Liver (tissue), 8 donors: ENCODE measurements at regions not wholly inside any gene's neighbourhood (a gene's known extent, or its start where the extent isn't known, plus 50 kb on each side); places are given as distances from the start of the nearest gene placed in this dataset.

ENCODE experiments used
- DNase-seq: peaks from one replicate; pipeline ENCODE4 v3.0.0-alpha.2; 2017; ENCODE audit warnings: low spot score
- H3K27ac ChIP-seq, 2 donors: one replicate each; pipeline ENCODE4 v1.7.0; 2013; ENCODE audit warnings: inconsistent platforms in 2 of 2, low read length in 2 of 2, control low read depth in 1 of 2, low read depth in 1 of 2, mild to moderate bottlenecking in 1 of 2
- H3K27me3 ChIP-seq, 4 donors: one replicate each; pipeline versions ENCODE4 v1.6.1 to v1.7.0; 2013; ENCODE audit warnings: low read length in 3 of 4, inconsistent platforms in 1 of 4, mild to moderate bottlenecking in 1 of 4, moderate library complexity in 1 of 4; ENCODE audit not compliant: control insufficient read depth in 4 of 4, insufficient read depth in 4 of 4
- H3K36me3 ChIP-seq, 4 donors: one replicate each; pipeline versions ENCODE4 v1.6.1 to v1.7.0; 2013; ENCODE audit warnings: low read length in 3 of 4, mild to moderate bottlenecking in 3 of 4, low read depth in 1 of 4, moderate library complexity in 1 of 4; ENCODE audit not compliant: control insufficient read depth in 4 of 4, insufficient read depth in 3 of 4
- H3K4me1 ChIP-seq, 4 donors: one replicate each; pipeline versions ENCODE4 v1.6.1 to v1.7.0; 2013; ENCODE audit warnings: low read length in 3 of 4, mild to moderate bottlenecking in 3 of 4, moderate library complexity in 1 of 4; ENCODE audit not compliant: control insufficient read depth in 4 of 4, insufficient read depth in 4 of 4
- H3K4me3 ChIP-seq, 3 donors: one replicate each; pipeline versions ENCODE4 v1.6.1 to v1.7.0; 2013; ENCODE audit warnings: low read length in 3 of 3, control low read depth in 1 of 3, low read depth in 1 of 3, mild to moderate bottlenecking in 1 of 3
- H3K9ac ChIP-seq, 2 donors: one replicate each; pipeline ENCODE4 v1.7.0; 2013; ENCODE audit warnings: low read length in 2 of 2, mild to moderate bottlenecking in 2 of 2, moderate library complexity in 2 of 2, control low read depth in 1 of 2, low read depth in 1 of 2
- H3K9me3 ChIP-seq, 4 donors: one replicate each; pipeline versions ENCODE4 v1.6.1 to v1.7.0; 2013; ENCODE audit warnings: low read length in 3 of 4; ENCODE audit not compliant: control insufficient read depth in 4 of 4
- EGR1 ChIP-seq, 2 donors: IDR thresholded peaks; 2 replicates each; pipeline ENCODE4 v1.6.1; 2016 to 2018; ENCODE audit warnings: antibody characterized with exemption in 2 of 2, low read depth in 2 of 2
- FOXA1 ChIP-seq: IDR thresholded peaks from 2 replicates; pipeline ENCODE4 v1.6.1; 2016; ENCODE audit warnings: antibody characterized with exemption
- FOXA2 ChIP-seq: IDR thresholded peaks from 2 replicates; pipeline ENCODE4 v1.6.1; 2016; ENCODE audit warnings: antibody characterized with exemption
- GABPA ChIP-seq, 2 donors: IDR thresholded peaks in 1 of 2; conservative IDR thresholded peaks in 1 of 2; 2 replicates each; pipeline ENCODE4 v1.6.1; 2016; ENCODE audit warnings: antibody characterized with exemption in 2 of 2, mild to moderate bottlenecking in 1 of 2, moderate library complexity in 1 of 2
- HNF4G ChIP-seq: IDR thresholded peaks from 2 replicates; pipeline ENCODE4 v1.6.1; 2016; ENCODE audit warnings: antibody characterized with exemption
- JUND ChIP-seq, 2 donors: IDR thresholded peaks; 2 replicates each; pipeline ENCODE4 v1.6.1; 2016; ENCODE audit warnings: antibody characterized with exemption in 2 of 2
- RAD21 ChIP-seq, 2 donors: IDR thresholded peaks; 2 replicates each; pipeline ENCODE4 v1.6.1; 2016; ENCODE audit warnings: antibody characterized with exemption in 2 of 2, mild to moderate bottlenecking in 2 of 2
- RXRA ChIP-seq, 2 donors: IDR thresholded peaks; 2 replicates each; pipeline ENCODE4 v1.6.1; 2017 to 2018; ENCODE audit warnings: antibody characterized with exemption in 2 of 2, mild to moderate bottlenecking in 1 of 2
- TAF1 ChIP-seq: conservative IDR thresholded peaks from 2 replicates; pipeline ENCODE4 v1.6.1; 2016; ENCODE audit warnings: antibody characterized with exemption, mild to moderate bottlenecking
- YY1 ChIP-seq: IDR thresholded peaks from 2 replicates; pipeline ENCODE4 v1.6.1; 2016; ENCODE audit warnings: antibody characterized with exemption, mild to moderate bottlenecking
- WGBS: extraction: QIAGEN DNeasy Blood & Tissue Kit; methylation state at CpG from one replicate; pipeline ENCODE4 v1.1.7; 2013; 5-methylcytosine and 5-hydroxymethylcytosine counted together
- TF ChIP-seq, protein P1 (sequence below): IDR thresholded peaks from 2 replicates; pipeline ENCODE4 v1.6.1; 2016; ENCODE audit warnings: antibody characterized with exemption
- TF ChIP-seq, protein P2 (sequence below): IDR thresholded peaks from 2 replicates; pipeline ENCODE4 v1.6.1; 2016; ENCODE audit warnings: antibody characterized with exemption
- TF ChIP-seq, protein P3 (sequence below): fragments of 150-350 bp; IDR thresholded peaks from 2 replicates; pipeline ENCODE4 v1.5.1; 2017; ENCODE audit warnings: improper control_type of control experiment, low read depth, low read length; ENCODE audit not compliant: missing input control
- TF ChIP-seq, protein P4 (sequence below): IDR thresholded peaks from 2 replicates; pipeline ENCODE4 v1.6.1; 2016; ENCODE audit warnings: antibody characterized with exemption
- TF ChIP-seq, protein P5 (sequence below): IDR thresholded peaks from 2 replicates; pipeline ENCODE4 v1.6.1; 2016; ENCODE audit warnings: antibody characterized with exemption, mild to moderate bottlenecking
- donor health status: healthy.
- donor health status: healthy.
- donor health status: healthy.
- donor health status: healthy.
- donor health status: healthy.

DNA sequence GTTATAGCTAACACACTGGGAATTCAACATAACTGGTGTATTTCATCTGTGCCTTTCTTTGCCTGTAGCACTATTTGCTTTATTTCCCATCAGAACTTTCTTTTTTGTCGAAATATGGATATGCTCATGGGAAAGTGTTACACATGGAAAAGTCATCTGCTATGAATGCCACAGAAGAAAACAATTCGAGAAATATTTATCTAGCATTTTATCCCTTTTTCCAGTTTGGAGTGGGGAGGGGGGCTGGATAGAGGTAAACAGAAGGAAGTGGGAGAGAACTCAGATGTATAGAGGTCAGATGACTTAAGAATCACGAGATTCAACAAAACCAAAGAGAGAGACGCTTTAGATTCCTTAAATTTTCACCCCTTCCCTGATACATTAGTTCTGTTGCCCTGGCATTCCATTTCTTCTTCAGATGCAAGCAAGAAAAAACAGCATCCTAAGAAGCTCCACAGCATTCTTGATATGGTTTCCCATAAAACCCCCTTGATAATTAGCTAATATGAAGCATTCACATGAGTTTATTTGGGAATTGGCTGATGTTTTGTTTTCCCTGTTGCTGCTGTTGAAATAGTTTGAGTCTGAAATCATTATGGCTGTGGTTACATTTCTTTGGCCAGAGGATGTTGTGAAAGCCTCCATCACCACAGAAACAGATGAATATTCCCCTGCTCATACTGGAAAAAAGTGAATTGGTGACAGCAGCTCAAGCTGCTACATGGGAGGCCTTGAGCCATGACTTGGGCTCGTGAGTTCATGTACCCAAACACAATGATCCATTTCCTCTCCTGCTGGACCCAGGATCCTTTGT is 335.8 kb upstream of the DAB2 start:
- DNase-seq, result no peak
- no peaks in the 10 kb centered on the region for H3K9me3 ChIP-seq
- H3K36me3 ChIP-seq, result no peaks in the 10 kb centered on the region
- no peaks in the 10 kb centered on the region for H3K4me1 ChIP-seq
- H3K27ac ChIP-seq, result no peak overlapping the region
- H3K27me3 ChIP-seq, result peaks cover 0 to 7% (median 0%) of the 10 kb centered on the region in 4 donors
- TF ChIP-seq, protein P1, sequence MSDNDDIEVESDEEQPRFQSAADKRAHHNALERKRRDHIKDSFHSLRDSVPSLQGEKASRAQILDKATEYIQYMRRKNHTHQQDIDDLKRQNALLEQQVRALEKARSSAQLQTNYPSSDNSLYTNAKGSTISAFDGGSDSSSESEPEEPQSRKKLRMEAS, result no peak
- TF ChIP-seq HNF4G (no peak), TAF1 (no peak), FOXA2 (no peak), RXRA (IDR thresholded peaks at IDR 0.05) (no peak), RAD21 (IDR thresholded peaks at IDR 0.05) (no peak), FOXA1 (no peak), JUND (IDR thresholded peaks at IDR 0.05) (no peak)
- TF ChIP-seq, protein P2, sequence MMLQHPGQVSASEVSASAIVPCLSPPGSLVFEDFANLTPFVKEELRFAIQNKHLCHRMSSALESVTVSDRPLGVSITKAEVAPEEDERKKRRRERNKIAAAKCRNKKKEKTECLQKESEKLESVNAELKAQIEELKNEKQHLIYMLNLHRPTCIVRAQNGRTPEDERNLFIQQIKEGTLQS, result no peak
- H3K9ac ChIP-seq, result no peak overlapping the region
- WGBS, result 66% methylated on average over 5 of the region's 5 CpGs
- H3K4me3 ChIP-seq, result no peak overlapping the region

DNA sequence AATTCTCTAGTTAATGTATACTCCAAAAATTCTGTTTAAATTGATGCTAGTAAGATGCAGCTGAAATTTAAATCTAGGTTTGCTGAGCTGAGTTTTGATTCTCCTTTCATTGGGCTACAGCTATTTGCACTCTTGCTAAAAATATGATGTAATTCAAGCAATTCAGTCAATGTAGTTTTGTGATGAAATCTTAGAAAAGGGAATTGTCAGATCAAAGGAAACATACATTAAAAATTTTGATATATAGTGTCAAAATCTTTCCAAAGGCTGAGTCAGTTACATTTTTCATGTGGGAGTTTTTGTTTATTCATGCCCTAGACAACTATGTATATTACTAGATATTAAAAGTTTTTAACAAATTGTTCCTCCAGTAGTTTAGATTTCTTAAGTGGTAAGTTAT is 334.9 kb upstream of the DAB2 start:
- no peaks in the 10 kb centered on the region for H3K4me1 ChIP-seq
- peaks cover 0 to 7% (median 0%) of the 10 kb centered on the region in 4 donors for H3K27me3 ChIP-seq
- no peak for DNase-seq
- no peak overlapping the region for H3K9ac ChIP-seq
- no peak overlapping the region for H3K27ac ChIP-seq
- TF ChIP-seq, protein P3, sequence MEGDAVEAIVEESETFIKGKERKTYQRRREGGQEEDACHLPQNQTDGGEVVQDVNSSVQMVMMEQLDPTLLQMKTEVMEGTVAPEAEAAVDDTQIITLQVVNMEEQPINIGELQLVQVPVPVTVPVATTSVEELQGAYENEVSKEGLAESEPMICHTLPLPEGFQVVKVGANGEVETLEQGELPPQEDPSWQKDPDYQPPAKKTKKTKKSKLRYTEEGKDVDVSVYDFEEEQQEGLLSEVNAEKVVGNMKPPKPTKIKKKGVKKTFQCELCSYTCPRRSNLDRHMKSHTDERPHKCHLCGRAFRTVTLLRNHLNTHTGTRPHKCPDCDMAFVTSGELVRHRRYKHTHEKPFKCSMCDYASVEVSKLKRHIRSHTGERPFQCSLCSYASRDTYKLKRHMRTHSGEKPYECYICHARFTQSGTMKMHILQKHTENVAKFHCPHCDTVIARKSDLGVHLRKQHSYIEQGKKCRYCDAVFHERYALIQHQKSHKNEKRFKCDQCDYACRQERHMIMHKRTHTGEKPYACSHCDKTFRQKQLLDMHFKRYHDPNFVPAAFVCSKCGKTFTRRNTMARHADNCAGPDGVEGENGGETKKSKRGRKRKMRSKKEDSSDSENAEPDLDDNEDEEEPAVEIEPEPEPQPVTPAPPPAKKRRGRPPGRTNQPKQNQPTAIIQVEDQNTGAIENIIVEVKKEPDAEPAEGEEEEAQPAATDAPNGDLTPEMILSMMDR, result no peak
- TF ChIP-seq JUND (IDR thresholded peaks at IDR 0.05) (no peak), GABPA (IDR thresholded peaks at IDR 0.05 in 1 of 2, conservative IDR thresholded peaks at IDR 0.05 in 1 of 2) (no peak), EGR1 (IDR thresholded peaks at IDR 0.05; ENCODE audit: low read depth in 2 of 2) (no peak)
- H3K36me3 ChIP-seq, result no peaks in the 10 kb centered on the region
- H3K9me3 ChIP-seq, result no peaks in the 10 kb centered on the region
- H3K4me3 ChIP-seq, result no peak overlapping the region

DNA sequence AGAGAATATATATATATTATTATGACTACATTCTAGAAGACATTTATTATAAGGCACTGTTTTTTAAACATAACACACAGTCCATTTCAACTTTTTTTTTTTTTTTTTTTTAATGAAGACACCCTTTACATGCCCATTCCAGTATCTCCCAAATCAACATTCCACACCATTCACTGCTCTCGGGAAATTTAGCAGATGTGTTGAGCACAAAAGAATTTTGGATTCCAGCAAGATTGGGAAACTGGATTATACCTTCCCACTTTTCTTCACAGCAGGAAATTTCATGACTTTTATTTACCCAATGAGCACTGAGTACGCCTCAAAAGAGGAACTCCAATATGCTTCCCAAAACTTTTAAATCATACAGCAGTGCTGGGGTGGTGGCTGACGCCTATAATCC is 333.6 kb upstream of the DAB2 start:
- no peak overlapping the region for H3K4me3 ChIP-seq
- no peak overlapping the region for H3K27ac ChIP-seq
- H3K27me3 ChIP-seq, result peaks cover 0 to 3% (median 0%) of the 10 kb centered on the region in 4 donors
- H3K36me3 ChIP-seq, result no peaks in the 10 kb centered on the region
- H3K9ac ChIP-seq, result no peak overlapping the region
- H3K4me1 ChIP-seq, result no peaks in the 10 kb centered on the region
- DNase-seq, result no peak
- no peaks in the 10 kb centered on the region for H3K9me3 ChIP-seq
- WGBS, result 88% methylated on average over 3 of the region's 3 CpGs
- TF ChIP-seq FOXA1 (no peak), YY1 (no peak), RXRA (IDR thresholded peaks at IDR 0.05) (no peak), GABPA (IDR thresholded peaks at IDR 0.05 in 1 of 2, conservative IDR thresholded peaks at IDR 0.05 in 1 of 2) (no peak), JUND (IDR thresholded peaks at IDR 0.05) (no peak), EGR1 (IDR thresholded peaks at IDR 0.05; ENCODE audit: low read depth in 2 of 2) (no peak)
- TF ChIP-seq, protein P2, result no peak
- TF ChIP-seq, protein P3, result no peak
- TF ChIP-seq, protein P4, sequence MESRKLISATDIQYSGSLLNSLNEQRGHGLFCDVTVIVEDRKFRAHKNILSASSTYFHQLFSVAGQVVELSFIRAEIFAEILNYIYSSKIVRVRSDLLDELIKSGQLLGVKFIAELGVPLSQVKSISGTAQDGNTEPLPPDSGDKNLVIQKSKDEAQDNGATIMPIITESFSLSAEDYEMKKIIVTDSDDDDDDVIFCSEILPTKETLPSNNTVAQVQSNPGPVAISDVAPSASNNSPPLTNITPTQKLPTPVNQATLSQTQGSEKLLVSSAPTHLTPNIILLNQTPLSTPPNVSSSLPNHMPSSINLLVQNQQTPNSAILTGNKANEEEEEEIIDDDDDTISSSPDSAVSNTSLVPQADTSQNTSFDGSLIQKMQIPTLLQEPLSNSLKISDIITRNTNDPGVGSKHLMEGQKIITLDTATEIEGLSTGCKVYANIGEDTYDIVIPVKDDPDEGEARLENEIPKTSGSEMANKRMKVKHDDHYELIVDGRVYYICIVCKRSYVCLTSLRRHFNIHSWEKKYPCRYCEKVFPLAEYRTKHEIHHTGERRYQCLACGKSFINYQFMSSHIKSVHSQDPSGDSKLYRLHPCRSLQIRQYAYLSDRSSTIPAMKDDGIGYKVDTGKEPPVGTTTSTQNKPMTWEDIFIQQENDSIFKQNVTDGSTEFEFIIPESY, result no peak
- TF ChIP-seq, protein P5, sequence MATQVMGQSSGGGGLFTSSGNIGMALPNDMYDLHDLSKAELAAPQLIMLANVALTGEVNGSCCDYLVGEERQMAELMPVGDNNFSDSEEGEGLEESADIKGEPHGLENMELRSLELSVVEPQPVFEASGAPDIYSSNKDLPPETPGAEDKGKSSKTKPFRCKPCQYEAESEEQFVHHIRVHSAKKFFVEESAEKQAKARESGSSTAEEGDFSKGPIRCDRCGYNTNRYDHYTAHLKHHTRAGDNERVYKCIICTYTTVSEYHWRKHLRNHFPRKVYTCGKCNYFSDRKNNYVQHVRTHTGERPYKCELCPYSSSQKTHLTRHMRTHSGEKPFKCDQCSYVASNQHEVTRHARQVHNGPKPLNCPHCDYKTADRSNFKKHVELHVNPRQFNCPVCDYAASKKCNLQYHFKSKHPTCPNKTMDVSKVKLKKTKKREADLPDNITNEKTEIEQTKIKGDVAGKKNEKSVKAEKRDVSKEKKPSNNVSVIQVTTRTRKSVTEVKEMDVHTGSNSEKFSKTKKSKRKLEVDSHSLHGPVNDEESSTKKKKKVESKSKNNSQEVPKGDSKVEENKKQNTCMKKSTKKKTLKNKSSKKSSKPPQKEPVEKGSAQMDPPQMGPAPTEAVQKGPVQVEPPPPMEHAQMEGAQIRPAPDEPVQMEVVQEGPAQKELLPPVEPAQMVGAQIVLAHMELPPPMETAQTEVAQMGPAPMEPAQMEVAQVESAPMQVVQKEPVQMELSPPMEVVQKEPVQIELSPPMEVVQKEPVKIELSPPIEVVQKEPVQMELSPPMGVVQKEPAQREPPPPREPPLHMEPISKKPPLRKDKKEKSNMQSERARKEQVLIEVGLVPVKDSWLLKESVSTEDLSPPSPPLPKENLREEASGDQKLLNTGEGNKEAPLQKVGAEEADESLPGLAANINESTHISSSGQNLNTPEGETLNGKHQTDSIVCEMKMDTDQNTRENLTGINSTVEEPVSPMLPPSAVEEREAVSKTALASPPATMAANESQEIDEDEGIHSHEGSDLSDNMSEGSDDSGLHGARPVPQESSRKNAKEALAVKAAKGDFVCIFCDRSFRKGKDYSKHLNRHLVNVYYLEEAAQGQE, result no peak
